Astrocyte of the spinal cord (primary cell): ENCODE measurements at regions not wholly inside any gene's neighbourhood (a gene's known extent, or its start where the extent isn't known, plus 50 kb on each side); places are given as distances from the start of the nearest gene placed in this dataset.

Experiments used
- DNase-seq: peaks from one replicate; pipeline ENCODE4 v3.0.0; 2011; ENCODE audit warnings: low read depth, low spot score
- H3K4me3 ChIP-seq: 2 replicates; pipeline ENCODE4 v1.5.1; 2011; ENCODE audit warnings: low read depth, mild to moderate bottlenecking, low read length, moderate library complexity
- in situ Hi-C: cut with HindIII; loops from 2 replicates; pipeline ENCODE4 v1.10.0; 2017; ENCODE audit warnings: low sequenced_read_pairs
- TF ChIP-seq, protein P1 (sequence below): IDR thresholded peaks from 2 replicates; pipeline ENCODE4 v1.5.1; 2012; ENCODE audit warnings: low read depth, mild to moderate bottlenecking, low read length, inconsistent platforms

DNA sequence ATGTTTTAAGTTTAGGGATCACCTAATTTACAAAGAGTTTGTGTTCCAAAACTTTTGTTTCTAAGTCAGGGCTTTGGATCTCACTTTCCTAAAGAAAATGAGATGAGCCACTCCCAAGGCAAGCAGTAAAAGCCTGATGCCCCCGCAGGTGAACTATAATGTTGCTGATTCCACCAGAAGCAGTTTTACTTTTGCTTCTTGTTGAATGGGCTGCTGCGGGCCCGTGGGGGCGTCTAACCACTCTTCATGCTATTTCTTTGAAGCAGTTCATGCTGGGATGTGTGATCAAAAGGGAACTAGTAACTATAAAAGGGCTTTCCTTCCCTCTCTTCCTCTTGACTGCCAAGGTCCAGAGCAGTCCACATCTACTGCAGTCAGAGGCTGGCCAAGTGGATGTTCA lies 118.7 kb upstream of the NEBL start:
- H3K4me3 ChIP-seq = no peak overlapping the region
- DNase-seq = no peak
- in situ Hi-C loops = no loop called here
- TF ChIP-seq, protein P1, sequence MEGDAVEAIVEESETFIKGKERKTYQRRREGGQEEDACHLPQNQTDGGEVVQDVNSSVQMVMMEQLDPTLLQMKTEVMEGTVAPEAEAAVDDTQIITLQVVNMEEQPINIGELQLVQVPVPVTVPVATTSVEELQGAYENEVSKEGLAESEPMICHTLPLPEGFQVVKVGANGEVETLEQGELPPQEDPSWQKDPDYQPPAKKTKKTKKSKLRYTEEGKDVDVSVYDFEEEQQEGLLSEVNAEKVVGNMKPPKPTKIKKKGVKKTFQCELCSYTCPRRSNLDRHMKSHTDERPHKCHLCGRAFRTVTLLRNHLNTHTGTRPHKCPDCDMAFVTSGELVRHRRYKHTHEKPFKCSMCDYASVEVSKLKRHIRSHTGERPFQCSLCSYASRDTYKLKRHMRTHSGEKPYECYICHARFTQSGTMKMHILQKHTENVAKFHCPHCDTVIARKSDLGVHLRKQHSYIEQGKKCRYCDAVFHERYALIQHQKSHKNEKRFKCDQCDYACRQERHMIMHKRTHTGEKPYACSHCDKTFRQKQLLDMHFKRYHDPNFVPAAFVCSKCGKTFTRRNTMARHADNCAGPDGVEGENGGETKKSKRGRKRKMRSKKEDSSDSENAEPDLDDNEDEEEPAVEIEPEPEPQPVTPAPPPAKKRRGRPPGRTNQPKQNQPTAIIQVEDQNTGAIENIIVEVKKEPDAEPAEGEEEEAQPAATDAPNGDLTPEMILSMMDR = no peak

DNA sequence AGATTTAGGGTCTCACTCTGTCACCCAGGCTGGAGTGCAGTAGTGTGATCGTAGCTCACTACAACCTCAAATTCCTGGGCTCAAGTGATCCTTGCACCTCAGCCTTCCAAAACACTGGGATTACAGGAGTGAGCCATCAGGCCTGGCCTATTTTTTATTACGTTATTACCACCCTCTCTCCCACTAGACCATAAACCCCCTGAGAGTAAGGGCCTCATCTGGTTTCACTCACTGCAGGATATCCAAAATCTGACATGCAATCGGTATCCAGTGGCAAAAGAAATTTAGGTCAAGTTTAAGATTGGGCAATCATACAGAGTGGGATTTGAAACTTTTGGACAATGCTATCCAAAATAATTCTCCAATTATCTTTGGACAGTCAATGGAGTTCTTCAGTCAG lies 117.0 kb upstream of the NEBL start:
- H3K4me3 ChIP-seq = no peak overlapping the region
- in situ Hi-C loops = no loop called here
- TF ChIP-seq, protein P1 = no peak
- no peak for DNase-seq

DNA sequence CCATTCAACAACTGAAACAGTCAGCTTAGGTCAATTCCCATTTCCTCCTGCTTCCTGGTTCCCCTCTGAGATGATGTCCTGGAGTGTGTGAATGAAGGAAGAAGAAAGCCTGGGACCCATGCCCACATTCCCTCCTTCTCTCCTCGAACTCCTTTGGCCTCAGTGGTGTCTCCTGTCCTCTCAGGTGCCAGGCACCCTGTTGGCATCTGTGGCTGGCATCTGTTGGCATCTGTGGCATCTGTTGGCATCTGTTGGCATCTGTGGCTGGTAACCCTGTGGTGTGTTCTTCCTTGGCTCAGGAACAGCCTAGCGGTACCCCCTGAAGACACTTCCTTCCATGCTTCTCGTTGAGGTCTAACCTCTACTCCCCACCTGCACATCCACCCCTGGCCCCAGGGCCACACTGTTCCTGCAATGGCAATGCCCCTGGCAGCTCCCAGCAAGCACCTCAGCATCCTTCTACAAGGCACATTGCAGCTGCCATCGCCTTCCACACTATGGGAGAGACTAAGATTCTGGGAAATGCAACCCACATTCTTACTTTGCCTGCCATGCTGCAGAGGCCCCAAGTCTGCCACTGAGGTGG lies 114.4 kb upstream of the NEBL start:
- in situ Hi-C loops = no loop called here
- H3K4me3 ChIP-seq = no peak overlapping the region
- DNase-seq = no peak
- TF ChIP-seq, protein P1 = no peak

DNA sequence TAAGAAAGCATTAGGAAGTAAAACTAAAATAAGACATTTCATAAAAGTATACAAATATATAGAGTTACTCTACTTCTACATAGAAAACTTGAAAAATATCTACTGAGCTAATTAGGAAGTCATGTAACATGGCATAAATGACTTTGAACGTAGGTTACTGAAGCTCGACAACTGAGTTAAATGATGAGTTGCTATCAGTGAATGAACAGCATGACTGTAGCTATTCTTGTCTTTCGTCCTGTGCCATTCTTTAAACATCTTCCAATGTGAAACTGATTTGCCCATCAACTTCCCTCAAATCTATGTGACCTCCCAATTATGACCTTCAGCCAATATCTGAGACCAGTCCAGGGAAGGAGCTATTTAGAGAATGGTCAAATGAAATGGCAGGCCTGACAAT lies 113.5 kb upstream of the NEBL start:
- TF ChIP-seq, protein P1 = no peak
- H3K4me3 ChIP-seq = no peak overlapping the region
- DNase-seq = no peak
- in situ Hi-C loops = no loop called here

DNA sequence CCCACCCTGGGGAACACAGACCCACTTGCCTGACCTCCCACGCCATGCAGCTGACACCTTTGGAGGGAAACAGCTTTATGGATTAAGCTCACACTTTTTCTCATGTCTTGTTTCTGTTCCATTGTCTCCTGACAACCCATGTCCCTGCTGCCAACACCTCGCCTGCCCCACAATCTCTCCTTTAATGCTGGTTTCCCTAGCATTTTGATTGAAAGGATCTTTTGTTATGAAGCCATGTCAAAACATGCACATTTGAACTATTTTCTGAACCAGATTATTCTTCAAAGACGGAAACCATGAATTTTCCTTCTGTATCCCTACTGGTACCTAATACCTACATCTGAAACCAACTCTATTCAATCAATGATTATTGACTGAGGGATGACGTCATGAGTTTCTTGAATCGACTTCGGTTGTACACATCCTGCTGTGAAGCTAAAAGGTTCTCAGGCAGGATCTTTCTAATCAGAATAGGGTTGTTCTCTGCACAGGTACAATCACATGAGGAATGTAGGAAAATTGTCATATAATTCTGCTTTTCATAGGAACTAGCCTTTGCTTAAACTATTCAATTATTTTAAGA lies 106.2 kb upstream of the NEBL start:
- H3K4me3 ChIP-seq = no peak overlapping the region
- no peak for DNase-seq
- TF ChIP-seq, protein P1 = no peak
- in situ Hi-C loops = no loop called here

DNA sequence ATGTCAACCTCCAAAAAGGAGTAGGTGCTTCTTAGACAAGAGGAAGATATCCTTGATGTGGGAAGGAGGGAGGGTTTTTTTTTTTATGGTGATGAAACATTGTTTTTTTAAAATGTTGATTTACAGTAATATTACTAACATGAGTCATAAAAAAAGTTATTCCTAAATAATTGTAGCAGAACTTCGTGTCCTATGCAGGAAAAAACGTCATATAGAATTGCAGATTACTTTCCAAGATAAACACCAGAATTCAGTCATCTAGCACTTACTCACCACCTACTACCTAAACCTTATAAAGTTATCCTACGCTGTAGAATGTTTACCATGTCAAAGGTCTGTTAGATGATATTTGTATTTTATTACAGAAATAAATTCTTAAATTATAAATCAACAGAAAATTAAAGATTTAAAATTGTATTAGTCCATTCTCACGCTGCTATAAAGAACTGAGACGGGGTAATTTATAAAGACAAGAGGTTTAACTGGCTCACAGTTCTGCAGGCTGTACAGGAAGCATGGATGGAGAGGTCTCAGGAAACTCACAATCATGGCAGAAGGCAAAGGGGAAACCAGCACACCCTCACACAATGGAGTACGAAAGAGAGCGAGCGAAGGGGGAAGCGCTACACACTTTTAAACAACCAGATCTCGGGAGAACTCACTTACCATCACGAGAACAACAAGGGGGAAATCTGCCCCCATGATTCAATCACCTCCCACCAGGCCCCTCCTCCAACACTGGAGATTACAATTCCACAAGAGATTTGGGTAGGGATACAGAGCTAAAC lies 105.2 kb upstream of the NEBL start:
- no peak overlapping the region for H3K4me3 ChIP-seq
- peak; percentile 91 for DNase-seq
- TF ChIP-seq, protein P1 = no peak
- in situ Hi-C loops = no loop called here
